ENCODE measurements at regions not wholly inside any gene's neighbourhood (a gene's known extent, or its start where the extent isn't known, plus 50 kb on each side); places are given as distances from the start of the nearest gene placed in this dataset.
"Not testable (repeated sequence)": the region's sequence is repeated elsewhere in the genome, so short reads cannot be mapped to it uniquely, and the experiment has no call there.

GRCh38 chr11:92618020-92618419 is 351.4 kb upstream of the MTNR1B start:
- DNase-seq (ENCODE audit: low read depth), result not testable (repeated sequence)

- DNase-seq (ENCODE audit: low read depth), result no peak
Observed at GRCh38 chr11:92623055-92623454, 346.4 kb upstream of the MTNR1B start.

DNA sequence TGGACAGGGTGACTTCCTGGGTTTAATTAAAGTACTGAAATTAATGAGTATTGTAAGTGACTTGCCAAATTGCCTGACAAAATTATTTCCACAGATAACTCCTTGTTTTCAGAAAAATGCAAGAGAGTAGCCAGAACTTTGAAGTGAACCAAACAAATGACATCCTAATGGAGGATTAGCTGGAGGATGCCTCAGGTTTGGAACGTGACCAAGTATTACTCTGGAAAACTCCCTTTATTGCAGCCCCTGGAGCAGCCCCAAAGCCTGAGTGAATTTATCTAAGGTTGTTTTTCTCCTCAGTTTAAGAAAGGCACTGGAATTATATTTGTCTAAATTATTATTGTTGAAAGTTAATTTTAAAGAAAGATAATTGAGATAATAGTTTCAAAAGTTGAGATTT is 343.6 kb upstream of the MTNR1B start:
- DNase-seq (ENCODE audit: low read depth), result no peak

GRCh38 chr11:92626624-92627023 is 342.8 kb upstream of the MTNR1B start:
- no peak for DNase-seq (ENCODE audit: low read depth)

DNA sequence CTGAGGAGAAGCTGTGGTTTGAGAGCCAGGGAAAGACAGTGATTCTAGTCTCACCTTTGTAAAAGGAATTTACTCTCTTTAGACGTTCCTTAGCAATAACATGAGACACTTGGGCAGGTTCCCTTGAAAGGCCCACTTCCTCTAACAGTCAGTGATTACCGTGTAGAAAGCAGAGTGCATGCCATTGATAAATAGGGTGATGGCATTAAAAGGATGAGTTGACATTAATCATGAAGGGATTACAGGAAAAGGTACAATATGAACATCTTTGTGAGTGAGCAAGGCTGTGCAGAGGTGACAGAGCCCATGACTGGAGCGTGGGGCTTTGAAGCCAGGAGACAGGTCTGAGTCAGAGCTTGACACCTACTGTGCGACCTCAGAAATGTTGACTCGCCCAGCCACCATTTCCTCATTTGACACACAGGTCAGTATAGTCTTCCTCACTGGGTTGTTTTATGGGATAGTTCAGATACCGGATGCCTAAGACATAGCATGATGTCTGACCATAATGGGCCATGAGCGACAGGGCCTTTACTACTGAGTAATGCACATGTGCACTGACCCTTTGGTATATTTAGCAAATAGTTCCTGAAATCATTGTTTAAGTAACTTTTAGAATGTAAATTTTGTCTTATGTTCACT is 341.7 kb upstream of the MTNR1B start:
- DNase-seq (ENCODE audit: low read depth), result no peak

DNA sequence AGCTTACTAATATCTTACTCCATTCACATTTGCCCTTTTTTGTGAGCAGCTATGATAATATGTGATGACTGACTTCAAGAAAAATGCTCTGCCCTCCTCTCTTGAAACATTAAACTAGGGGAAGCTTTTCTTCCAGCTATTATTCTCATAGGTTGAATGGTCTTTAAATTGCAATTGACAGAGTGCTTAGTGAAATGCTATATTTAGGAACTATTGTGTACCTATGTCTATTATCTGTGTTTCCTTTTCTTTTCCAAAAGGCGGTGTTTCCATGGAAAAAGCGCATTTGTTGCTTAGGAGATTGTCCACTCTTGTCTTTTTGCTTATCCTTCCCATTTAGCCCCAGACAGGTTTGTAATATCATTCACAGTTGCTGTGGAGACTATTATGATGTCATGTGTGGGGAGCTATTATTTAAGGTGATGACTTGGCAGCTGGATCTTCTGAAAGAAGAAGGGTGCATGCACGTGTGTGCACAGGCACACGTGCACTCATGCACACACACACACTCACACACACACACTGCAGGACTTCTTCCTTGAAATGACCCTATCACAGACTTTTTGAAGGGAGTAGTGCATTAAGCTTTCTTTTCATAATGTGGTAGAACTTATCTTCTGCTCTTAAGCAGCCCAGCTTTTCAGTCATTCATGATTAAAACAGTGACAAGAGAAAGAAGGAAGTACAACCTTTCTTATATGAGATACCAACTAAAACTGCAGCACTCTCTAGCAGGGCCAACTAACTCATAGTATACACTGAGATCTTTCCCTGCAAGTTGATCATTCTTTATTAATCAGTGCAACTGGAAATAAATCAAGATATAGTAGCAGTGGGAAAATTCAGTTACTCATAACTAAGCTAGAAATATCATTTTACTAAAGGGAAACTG is 340.8 kb upstream of the MTNR1B start:
- no peak for DNase-seq (ENCODE audit: low read depth)

- no peak for DNase-seq (ENCODE audit: low read depth)
Observed at GRCh38 chr11:92632495-92632894, 337.0 kb upstream of the MTNR1B start.

GRCh38 chr11:92633820-92634219 is 335.6 kb upstream of the MTNR1B start:
- DNase-seq (ENCODE audit: low read depth), result no peak

DNA sequence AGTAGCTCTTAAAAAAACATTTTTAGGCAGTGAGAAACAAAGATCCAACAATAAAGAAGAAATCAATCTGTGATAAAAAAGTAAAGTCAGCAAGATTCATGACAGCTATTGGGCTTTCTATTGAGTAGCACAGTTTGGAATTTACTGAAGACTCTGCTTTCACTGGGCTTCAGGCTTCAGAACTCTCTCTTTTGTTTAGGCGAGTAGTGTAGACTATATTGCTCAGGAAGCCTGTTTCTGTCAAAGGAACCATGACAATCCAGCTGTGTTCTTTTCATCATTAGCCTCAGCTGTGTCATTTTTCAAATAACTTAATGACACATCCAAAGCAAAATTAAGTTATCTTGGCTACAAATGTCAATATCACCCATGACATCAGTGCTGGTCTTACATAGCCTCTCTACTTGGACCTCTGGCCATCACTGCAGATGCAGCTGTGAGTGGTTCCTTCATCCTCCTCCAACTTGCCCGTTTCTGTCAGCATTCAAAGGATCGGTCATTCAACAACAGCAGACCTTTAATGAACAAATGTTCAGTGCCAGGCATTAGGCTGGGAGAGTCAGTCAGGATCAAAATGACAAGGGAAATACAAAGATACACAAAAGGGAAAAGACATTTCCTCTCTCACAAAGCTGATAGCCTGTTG is 332.8 kb upstream of the MTNR1B start:
- DNase-seq (ENCODE audit: low read depth), result no peak

GRCh38 chr11:92638678-92639077 is 330.8 kb upstream of the MTNR1B start:
- no peak for DNase-seq (ENCODE audit: low read depth)

DNA sequence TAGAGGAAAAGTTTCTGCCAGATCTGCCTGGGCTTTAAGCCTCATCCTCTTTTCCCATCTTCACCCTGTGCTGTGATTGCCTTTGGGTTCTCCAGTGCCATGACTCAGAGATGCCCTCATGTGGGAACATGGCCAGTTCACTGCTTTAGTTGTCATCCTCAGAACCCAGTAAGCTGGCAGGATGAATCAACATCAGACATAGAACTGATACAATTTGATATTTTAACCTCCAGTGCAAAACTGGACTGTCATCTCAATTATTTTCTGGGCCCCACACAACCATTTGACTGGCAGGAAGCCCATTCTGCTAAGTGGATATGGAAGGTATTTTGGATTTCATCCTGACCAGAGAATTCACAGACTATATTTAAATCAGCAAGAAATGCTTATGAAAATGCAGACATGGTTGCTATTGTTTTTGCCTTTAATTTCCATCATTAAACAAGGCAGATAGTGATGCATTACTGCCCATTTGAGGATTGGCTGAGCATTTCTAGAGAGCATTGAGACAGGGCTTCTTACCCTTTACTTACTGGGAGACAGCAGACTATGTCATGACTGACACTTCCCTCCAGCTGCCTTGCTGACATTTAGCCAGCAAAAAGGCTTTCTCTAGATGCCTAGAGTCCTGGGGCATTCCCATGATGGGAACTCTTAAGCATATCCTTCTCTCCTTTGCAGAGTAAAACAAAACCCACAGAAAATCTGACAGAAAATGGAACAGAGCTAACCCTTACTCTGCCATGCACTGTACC is 327.1 kb upstream of the MTNR1B start:
- no peak for DNase-seq (ENCODE audit: low read depth)

DNA sequence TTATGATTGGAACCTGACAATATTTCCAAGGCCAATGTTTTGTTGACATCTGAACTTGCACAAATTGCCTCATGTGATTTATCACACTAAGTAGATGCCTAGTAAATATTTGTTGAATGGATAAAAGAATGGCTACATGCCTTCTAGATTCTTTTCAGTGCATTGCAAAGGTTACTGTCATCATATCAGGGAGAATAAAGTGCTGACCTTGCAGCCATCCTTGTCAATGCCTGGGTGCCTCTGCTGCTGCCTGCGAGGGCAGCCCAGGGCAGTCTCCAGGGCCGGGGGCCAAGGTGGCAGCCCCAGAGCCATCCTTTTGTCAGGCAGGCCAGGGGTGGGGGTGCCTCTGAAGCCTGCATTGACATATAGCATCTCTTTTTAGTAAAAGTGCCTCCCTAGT is 325.6 kb upstream of the MTNR1B start:
- no peak for DNase-seq (ENCODE audit: low read depth)

GRCh38 chr11:92644595-92645445 is 324.6 kb upstream of the MTNR1B start:
- DNase-seq (ENCODE audit: low read depth), result no peak

GRCh38 chr11:92651159-92651558 is 318.3 kb upstream of the MTNR1B start:
- no peak for DNase-seq (ENCODE audit: low read depth)

DNA sequence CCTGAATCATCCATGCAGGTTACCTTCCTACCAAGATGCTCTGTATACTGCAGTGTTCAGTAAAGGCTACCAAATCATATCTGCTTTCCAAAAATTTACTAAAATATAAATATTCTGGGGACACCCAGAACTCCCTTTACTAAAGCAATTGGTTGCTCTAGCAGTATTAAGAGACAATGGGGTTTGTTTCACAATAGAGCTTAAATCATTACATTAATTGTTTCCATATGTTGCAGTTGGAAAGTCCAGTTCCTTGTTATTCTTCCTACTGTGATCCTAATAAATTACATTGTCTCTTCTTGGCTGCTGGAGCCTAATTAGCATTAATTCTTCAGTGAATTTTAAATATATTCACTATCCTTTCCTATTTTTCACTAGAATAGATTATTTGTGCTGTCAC is 316.0 kb upstream of the MTNR1B start:
- no peak for DNase-seq (ENCODE audit: low read depth)

- DNase-seq (ENCODE audit: low read depth), result no peak
Observed at GRCh38 chr11:92656783-92657182, 312.7 kb upstream of the MTNR1B start.

DNA sequence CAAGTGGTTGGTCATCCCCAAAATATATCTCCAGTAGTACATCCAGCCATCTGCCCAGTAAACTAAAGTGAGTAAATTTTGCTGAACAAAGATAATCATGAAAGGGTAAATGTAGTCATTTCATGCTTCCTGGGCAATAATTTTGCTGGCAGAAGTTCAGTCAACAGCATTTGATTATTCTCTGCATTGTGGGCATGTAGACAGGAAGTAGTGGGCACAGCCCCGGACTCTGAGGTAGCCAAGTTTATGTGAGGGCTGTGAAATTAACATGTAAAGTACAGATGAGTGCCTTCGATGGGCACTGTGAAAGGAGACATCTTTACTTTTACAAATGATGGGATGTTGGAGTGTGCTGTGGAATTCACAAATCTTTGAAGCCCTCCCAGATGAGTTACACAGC is 312.2 kb upstream of the MTNR1B start:
- DNase-seq (ENCODE audit: low read depth), result no peak

GRCh38 chr11:92658733-92659132 is 310.7 kb upstream of the MTNR1B start:
- no peak for DNase-seq (ENCODE audit: low read depth)

DNA sequence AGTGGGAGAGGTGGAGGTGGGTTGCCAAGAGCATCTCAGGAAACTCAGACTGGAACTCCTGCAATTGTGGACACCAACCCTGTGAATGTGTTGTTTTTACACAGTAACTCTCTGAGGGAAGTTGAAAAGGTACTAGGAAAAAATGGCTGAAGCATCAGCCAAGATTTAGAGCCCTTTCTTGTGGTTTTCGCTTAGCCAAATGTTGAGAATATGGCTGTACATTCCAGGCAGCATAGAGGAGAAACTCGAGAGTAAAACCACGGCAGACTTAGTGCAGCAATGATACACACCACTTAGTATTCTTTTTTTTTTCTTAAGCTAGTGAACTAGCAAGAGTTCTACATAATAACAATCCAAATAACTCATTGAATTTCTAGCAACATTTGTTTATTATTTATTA is 309.7 kb upstream of the MTNR1B start:
- DNase-seq (ENCODE audit: low read depth), result no peak

GRCh38 chr11:92662601-92663360 is 306.7 kb upstream of the MTNR1B start:
- no peak for DNase-seq (ENCODE audit: low read depth)

- no peak for DNase-seq (ENCODE audit: low read depth)
Observed at GRCh38 chr11:92663539-92663938, 305.9 kb upstream of the MTNR1B start.
